ENCODE measurements at regions not wholly inside any gene's neighbourhood (a gene's known extent, or its start where the extent isn't known, plus 50 kb on each side); places are given as distances from the start of the nearest gene placed in this dataset.

DNA sequence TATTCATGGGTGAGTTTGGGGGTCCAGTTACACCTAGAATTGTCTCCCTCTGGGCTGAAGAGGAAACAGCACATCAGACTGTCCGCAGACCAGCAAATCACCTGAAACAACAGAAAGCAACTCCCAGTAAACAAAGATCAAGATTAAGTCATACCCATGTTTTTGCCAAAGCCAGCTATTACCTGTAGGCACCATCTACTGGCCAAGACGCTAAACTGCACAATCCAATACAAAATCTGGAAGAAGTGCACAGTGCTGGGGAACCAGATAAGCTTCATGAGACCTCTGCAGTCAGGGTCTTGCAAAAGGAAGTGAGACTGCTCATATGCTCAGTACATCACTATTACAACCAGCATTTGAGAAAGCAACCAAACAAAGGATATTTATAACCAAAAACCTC lies 157.5 kb upstream of the ITM2A start:
- no peaks in the 10 kb centered on the region for H3K9me3 ChIP-seq
- H3K4me1 ChIP-seq = no peaks in the 10 kb centered on the region
- 34% methylated on average over 2 of the region's 2 CpGs for WGBS (ENCODE audit: insufficient coverage, low coverage, low lambda C conversion rate, missing lambda C conversion rate)
- H3K36me3 ChIP-seq = no peaks in the 10 kb centered on the region
- intact Hi-C loops (cut with DNase I) = no loop called here
- no peak for TF ChIP-seq POLR2A (IDR thresholded peaks at IDR 0.05)
- TF ChIP-seq, protein P1, sequence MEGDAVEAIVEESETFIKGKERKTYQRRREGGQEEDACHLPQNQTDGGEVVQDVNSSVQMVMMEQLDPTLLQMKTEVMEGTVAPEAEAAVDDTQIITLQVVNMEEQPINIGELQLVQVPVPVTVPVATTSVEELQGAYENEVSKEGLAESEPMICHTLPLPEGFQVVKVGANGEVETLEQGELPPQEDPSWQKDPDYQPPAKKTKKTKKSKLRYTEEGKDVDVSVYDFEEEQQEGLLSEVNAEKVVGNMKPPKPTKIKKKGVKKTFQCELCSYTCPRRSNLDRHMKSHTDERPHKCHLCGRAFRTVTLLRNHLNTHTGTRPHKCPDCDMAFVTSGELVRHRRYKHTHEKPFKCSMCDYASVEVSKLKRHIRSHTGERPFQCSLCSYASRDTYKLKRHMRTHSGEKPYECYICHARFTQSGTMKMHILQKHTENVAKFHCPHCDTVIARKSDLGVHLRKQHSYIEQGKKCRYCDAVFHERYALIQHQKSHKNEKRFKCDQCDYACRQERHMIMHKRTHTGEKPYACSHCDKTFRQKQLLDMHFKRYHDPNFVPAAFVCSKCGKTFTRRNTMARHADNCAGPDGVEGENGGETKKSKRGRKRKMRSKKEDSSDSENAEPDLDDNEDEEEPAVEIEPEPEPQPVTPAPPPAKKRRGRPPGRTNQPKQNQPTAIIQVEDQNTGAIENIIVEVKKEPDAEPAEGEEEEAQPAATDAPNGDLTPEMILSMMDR (IDR thresholded peaks at IDR 0.05) = peak in 3 of 4 donors; percentile 31 to 43 (median 32)
- no peak for DNase-seq
- H3K27me3 ChIP-seq = no peaks in the 10 kb centered on the region
- ATAC-seq = peak in 3 of 4 donors; percentile 39 to 51 (median 46)
- no peak overlapping the region for H3K4me3 ChIP-seq
- H3K27ac ChIP-seq = no peak overlapping the region

DNA sequence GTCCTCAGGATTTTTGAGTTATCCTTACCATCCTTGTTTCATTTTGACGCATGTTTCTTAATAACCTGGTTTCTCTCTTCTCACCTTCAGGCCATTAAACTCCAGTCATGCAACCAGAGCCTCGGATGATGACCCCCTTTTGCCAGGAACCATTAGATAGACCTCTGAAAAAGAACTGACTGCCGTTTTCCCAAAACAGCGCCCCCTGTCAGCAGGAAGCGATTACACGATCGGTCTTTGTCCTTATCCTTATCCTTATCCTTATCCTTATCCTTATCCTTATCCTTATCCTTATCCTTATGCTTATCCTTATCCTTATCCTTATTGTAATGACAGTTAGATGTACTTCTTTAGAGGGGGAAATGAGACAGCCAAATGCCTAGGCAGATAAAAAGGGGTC lies 148.4 kb upstream of the ITM2A start:
- H3K9me3 ChIP-seq = no peaks in the 10 kb centered on the region
- WGBS (ENCODE audit: insufficient coverage, low coverage, low lambda C conversion rate, missing lambda C conversion rate) = 39% methylated on average over 7 of the region's 7 CpGs
- H3K4me3 ChIP-seq = no peak overlapping the region
- intact Hi-C loops (cut with DNase I) = no loop called here
- no peak overlapping the region for H3K27ac ChIP-seq
- DNase-seq (no peak), ATAC-seq (no peak)
- TF ChIP-seq POLR2A (IDR thresholded peaks at IDR 0.05) = no peak
- TF ChIP-seq, protein P1 (IDR thresholded peaks at IDR 0.05) = no peak
- H3K36me3 ChIP-seq = no peaks in the 10 kb centered on the region
- no peaks in the 10 kb centered on the region for H3K4me1 ChIP-seq
- H3K27me3 ChIP-seq = no peaks in the 10 kb centered on the region

DNA sequence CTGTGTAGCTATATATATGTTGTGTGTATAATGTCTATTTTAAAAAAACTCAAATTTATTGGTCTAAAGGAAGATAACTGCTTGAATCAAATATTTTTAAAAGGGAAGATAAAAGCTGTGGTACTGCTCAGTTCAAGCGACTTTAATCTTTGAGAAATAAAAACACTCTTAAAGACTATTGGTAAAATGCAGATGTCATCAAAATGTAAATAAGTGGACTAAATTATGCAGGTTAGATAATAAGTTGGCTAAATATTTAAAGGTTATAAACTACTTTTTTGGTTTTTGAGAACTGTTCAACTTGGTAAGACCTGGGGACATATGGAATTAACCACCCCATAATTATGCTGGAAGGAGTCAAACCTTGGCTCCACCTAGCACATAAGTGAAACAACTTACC lies 144.7 kb upstream of the ITM2A start:
- Histone ChIP-seq H3K4me3 (no peak overlapping the region), H3K9me3 (no peaks in the 10 kb centered on the region), H3K4me1 (no peaks in the 10 kb centered on the region), H3K27me3 (no peaks in the 10 kb centered on the region), H3K36me3 (no peaks in the 10 kb centered on the region), H3K27ac (no peak overlapping the region)
- WGBS (ENCODE audit: insufficient coverage, low coverage, low lambda C conversion rate, missing lambda C conversion rate) = 35% methylated on average over 1 of the region's 1 CpG
- no peak for TF ChIP-seq POLR2A (IDR thresholded peaks at IDR 0.05)
- TF ChIP-seq, protein P1 (IDR thresholded peaks at IDR 0.05) = no peak
- ATAC-seq (no peak), DNase-seq (no peak)
- intact Hi-C loops (cut with DNase I) = no loop called here

DNA sequence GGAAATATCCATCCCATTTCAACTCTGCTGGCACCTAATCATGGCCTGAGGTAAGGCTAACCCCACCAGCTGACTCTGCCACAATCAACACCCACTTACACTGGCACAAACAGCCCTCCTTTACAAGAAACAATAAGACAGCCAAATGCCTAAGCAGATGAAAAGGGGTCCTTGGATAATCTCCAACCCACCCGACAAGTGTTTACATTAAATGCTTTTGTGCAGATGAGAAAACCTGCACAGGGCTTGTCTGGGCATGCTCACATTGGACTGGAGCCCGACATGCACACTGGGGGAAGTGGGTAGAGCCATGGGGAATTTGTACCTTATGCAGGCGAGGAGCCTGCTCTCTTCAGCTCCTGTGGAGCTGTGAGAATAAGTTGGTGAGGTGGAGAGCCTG lies 138.9 kb upstream of the ITM2A start:
- no peaks in the 10 kb centered on the region for H3K4me1 ChIP-seq

More for the DNA sequence above, 138.9 kb upstream of the ITM2A start:
- ATAC-seq = no peak
- H3K36me3 ChIP-seq = no peaks in the 10 kb centered on the region
- H3K4me3 ChIP-seq = no peak overlapping the region
- no peak for DNase-seq
- no peaks in the 10 kb centered on the region for H3K27me3 ChIP-seq
- WGBS (ENCODE audit: insufficient coverage, low coverage, low lambda C conversion rate, missing lambda C conversion rate) = 30% methylated on average over 3 of the region's 3 CpGs
- no peaks in the 10 kb centered on the region for H3K9me3 ChIP-seq
- H3K27ac ChIP-seq = no peak overlapping the region
- TF ChIP-seq POLR2A (IDR thresholded peaks at IDR 0.05) = no peak
- TF ChIP-seq, protein P1 (IDR thresholded peaks at IDR 0.05) = no peak
- intact Hi-C loops (cut with DNase I) = no loop called here

All from right lobe of liver (tissue), 6 donors.